H1 (cell line): ENCODE measurements at regions not wholly inside any gene's neighbourhood (a gene's known extent, or its start where the extent isn't known, plus 50 kb on each side); places are given as distances from the start of the nearest gene placed in this dataset.

ENCODE experiments used
- CTCF ChIA-PET: fragments of 300-600 bp; sonication (Branson Sonifier 250); formaldehyde crosslinking; loops from one replicate; lab custom pipeline; 2021; ENCODE audit not compliant: partially characterized antibody; lab: Charles Lee
- POLR2A ChIA-PET: fragments of 300-600 bp; sonication (Branson Sonifier 250); formaldehyde crosslinking; loops from one replicate; lab custom pipeline; 2021; ENCODE audit warnings: inconsistent platforms; ENCODE audit not compliant: partially characterized antibody; lab: Charles Lee
- DNase-seq, 2 experiments: peaks; one replicate each; pipeline versions ENCODE4 v3.0.0 to v3.0.0-alpha.2; 2010 to 2022; ENCODE audit warnings: low spot score in 2 of 2, low read depth in 1 of 2, mixed read lengths in 1 of 2
- FAIRE-seq: peaks from 2 replicates; lab custom pipeline; 2011; peaks lifted over from hg19 to GRCh38; lab: Jason Lieb, UNC
- H2AFZ ChIP-seq: 2 replicates; pipeline ENCODE4 v1.8.1; 2012; ENCODE audit warnings: low read length, inconsistent platforms
- H2AK5ac ChIP-seq: 2 replicates; pipeline ENCODE4 v1.6.1; 2013; ENCODE audit warnings: low read depth, low read length
- H2BK120ac ChIP-seq: replicated peaks from 2 replicates; pipeline ENCODE3; 2013; ENCODE audit warnings: low read depth, low read length, inconsistent platforms
- H2BK12ac ChIP-seq: 2 replicates; pipeline ENCODE4 v1.6.1; 2013; ENCODE audit warnings: low read depth, low read length
- H2BK15ac ChIP-seq: 2 replicates; pipeline ENCODE4 v1.6.1; 2013; ENCODE audit warnings: low read length
- H2BK20ac ChIP-seq: 2 replicates; pipeline ENCODE4 v1.6.1; 2013; ENCODE audit warnings: low read length
- H2BK5ac ChIP-seq: 2 replicates; pipeline ENCODE4 v1.6.1; 2013; ENCODE audit warnings: low read depth, low read length
- H3K14ac ChIP-seq: 2 replicates; pipeline ENCODE4 v1.6.1; 2013; ENCODE audit warnings: inconsistent platforms; ENCODE audit not compliant: insufficient read length
- H3K18ac ChIP-seq: 2 replicates; pipeline ENCODE4 v1.6.1; 2013; ENCODE audit warnings: low read length; ENCODE audit errors: extremely low read depth
- H3K23ac ChIP-seq: 2 replicates; pipeline ENCODE4 v1.6.1; 2013; ENCODE audit warnings: inconsistent platforms; ENCODE audit not compliant: insufficient read length
- H3K23me2 ChIP-seq: 2 replicates; pipeline ENCODE4 v1.6.1; 2013; ENCODE audit warnings: low read depth, low read length
- H3K27ac ChIP-seq: 2 replicates; pipeline ENCODE4 v1.6.1; 2011; ENCODE audit warnings: low read depth, low read length, inconsistent platforms
- H3K27me3 ChIP-seq, 4 experiments: replicated peaks in 1 of 4; 1 replicate in 1 of 4; 2 replicates in 3 of 4; pipeline versions ENCODE4 v1.6.1 to v1.8.1; 2011 to 2013; ENCODE audit warnings: low read length in 3 of 4, mild to moderate bottlenecking in 3 of 4, inconsistent platforms in 2 of 4, mixed read lengths in 2 of 4, moderate library complexity in 1 of 4; ENCODE audit not compliant: control insufficient read depth in 3 of 4, insufficient read depth in 3 of 4; ENCODE audit errors: extremely low read depth in 1 of 4
- H3K36me3 ChIP-seq, 4 experiments: 2 replicates each; pipeline versions ENCODE4 v1.6.1 to v1.8.1; 2011 to 2013; ENCODE audit warnings: mild to moderate bottlenecking in 4 of 4, low read length in 3 of 4, moderate library complexity in 2 of 4, control low read depth in 1 of 4, inconsistent platforms in 1 of 4; ENCODE audit not compliant: insufficient read depth in 4 of 4, control insufficient read depth in 2 of 4
- H3K4ac ChIP-seq: replicated peaks from 2 replicates; pipeline ENCODE3; 2013; ENCODE audit warnings: low read length, low read depth, mixed read lengths, inconsistent platforms; ENCODE audit not compliant: insufficient read length
- H3K4me1 ChIP-seq, 4 experiments: replicated peaks in 1 of 4; 1 replicate in 1 of 4; 2 replicates in 3 of 4; pipeline versions ENCODE4 v1.6.1 to v1.8.1; 2011 to 2013; ENCODE audit warnings: low read length in 3 of 4, inconsistent platforms in 2 of 4, mixed read lengths in 1 of 4; ENCODE audit not compliant: insufficient read depth in 4 of 4, control insufficient read depth in 3 of 4
- H3K4me2 ChIP-seq, 2 experiments: 2 replicates each; pipeline versions ENCODE4 v1.6.1 to v1.8.1; 2011 to 2013; ENCODE audit warnings: low read depth in 2 of 2, low read length in 2 of 2, control low read depth in 1 of 2, inconsistent platforms in 1 of 2, mild to moderate bottlenecking in 1 of 2; ENCODE audit not compliant: insufficient read depth in 1 of 2
- H3K4me3 ChIP-seq, 4 experiments: fragments of 200-600, 300-600 bp in 1 of 4; sonication (generic), shearing (Covaris generic), sonication (Bioruptor Twin) in 1 of 4; 2 replicates each; pipeline versions ENCODE4 v1.5.1 to v1.8.1; 2011 to 2016; ENCODE audit warnings: low read length in 4 of 4, low read depth in 3 of 4, control low read depth in 2 of 4, inconsistent platforms in 2 of 4, mild to moderate bottlenecking in 2 of 4, mixed read lengths in 1 of 4, moderate library complexity in 1 of 4; ENCODE audit not compliant: insufficient read depth in 2 of 4; ENCODE audit errors: extremely low read depth in 1 of 4
- H3K56ac ChIP-seq: replicated peaks from 2 replicates; pipeline ENCODE3; 2013; ENCODE audit warnings: low read depth, mild to moderate bottlenecking, mixed read lengths, low read length, inconsistent platforms; ENCODE audit not compliant: insufficient read length
- H3K79me1 ChIP-seq: 2 replicates; pipeline ENCODE4 v1.6.1; 2013; ENCODE audit warnings: low read depth, low read length, control low read depth
- H3K79me2 ChIP-seq, 2 experiments: 2 replicates each; pipeline versions ENCODE4 v1.6.1 to v1.8.1; 2012 to 2013; ENCODE audit warnings: low read length in 2 of 2, mild to moderate bottlenecking in 2 of 2, inconsistent platforms in 1 of 2; ENCODE audit not compliant: insufficient read depth in 2 of 2, control insufficient read depth in 1 of 2
- H3K9ac ChIP-seq, 4 experiments: replicated peaks in 1 of 4; 1 replicate in 1 of 4; 2 replicates in 3 of 4; pipeline versions ENCODE4 v1.6.1 to v1.8.1; 2011 to 2013; ENCODE audit warnings: low read depth in 3 of 4, low read length in 3 of 4, control low read depth in 2 of 4, mild to moderate bottlenecking in 2 of 4, moderate library complexity in 2 of 4, inconsistent platforms in 1 of 4; ENCODE audit errors: extremely low read depth in 1 of 4
- H3K9me3 ChIP-seq, 2 experiments: 2 replicates each; pipeline versions ENCODE4 v1.6.1 to v1.8.1; 2012 to 2013; ENCODE audit warnings: mild to moderate bottlenecking in 2 of 2, moderate library complexity in 2 of 2, control low read depth in 1 of 2, inconsistent platforms in 1 of 2, low read depth in 1 of 2, low read length in 1 of 2, mixed read lengths in 1 of 2; ENCODE audit not compliant: insufficient read depth in 2 of 2
- H4K20me1 ChIP-seq, 2 experiments: replicated peaks in 1 of 2; 2 replicates each; pipeline versions ENCODE3 to v1.8.1; 2011 to 2013; ENCODE audit warnings: inconsistent platforms in 2 of 2, low read length in 2 of 2, mild to moderate bottlenecking in 1 of 2; ENCODE audit not compliant: insufficient read depth in 2 of 2, control insufficient read depth in 1 of 2
- H4K5ac ChIP-seq: 2 replicates; pipeline ENCODE4 v1.6.1; 2013; ENCODE audit warnings: low read length, low read depth, mixed read lengths, inconsistent platforms; ENCODE audit not compliant: insufficient read length
- H4K8ac ChIP-seq: 2 replicates; pipeline ENCODE4 v1.8.0; 2013; ENCODE audit warnings: mild to moderate bottlenecking, moderate library complexity, low read length, inconsistent platforms; ENCODE audit not compliant: insufficient read depth; ENCODE audit errors: extremely low read depth
- H4K91ac ChIP-seq: replicated peaks from 2 replicates; pipeline ENCODE3; 2013; ENCODE audit warnings: low read length, mixed read lengths, inconsistent platforms; ENCODE audit not compliant: insufficient read length
- CBX5 ChIP-seq: fragments of 300-800, 300-1000 bp; sonication (generic); IDR thresholded peaks from 2 replicates; pipeline ENCODE4 v1.7.1; 2016; ENCODE audit warnings: antibody characterized with exemption, low read length, low read depth
- CTBP2 ChIP-seq: IDR thresholded peaks from 2 replicates; pipeline ENCODE4 v1.7.0; 2011; ENCODE audit warnings: borderline replicate concordance, mild to moderate bottlenecking, moderate library complexity, mixed read lengths, low read length; ENCODE audit not compliant: insufficient read depth, insufficient read length
- FOSL1 ChIP-seq: IDR thresholded peaks from 2 replicates; pipeline ENCODE4 v1.6.1; 2011; ENCODE audit warnings: mild to moderate bottlenecking, low read depth, low read length, moderate library complexity; ENCODE audit not compliant: insufficient read depth
- GABPA ChIP-seq: IDR thresholded peaks from 2 replicates; pipeline ENCODE4 v1.6.1; 2011; ENCODE audit warnings: mild to moderate bottlenecking, low read length, moderate library complexity, borderline replicate concordance; ENCODE audit not compliant: insufficient read depth
- GTF2F1 ChIP-seq: IDR thresholded peaks from 2 replicates; pipeline ENCODE4 v1.6.1; 2012; ENCODE audit warnings: low read depth, low read length, improper control_type of control experiment, borderline replicate concordance
- HDAC2 ChIP-seq, 2 experiments: fragments of 300-600 bp in 1 of 2; sonication (generic) in 1 of 2; IDR thresholded peaks; 2 replicates each; pipeline ENCODE4 v1.6.1; 2011 to 2012; ENCODE audit warnings: low read depth in 2 of 2, low read length in 2 of 2, mild to moderate bottlenecking in 2 of 2, moderate library complexity in 2 of 2, borderline replicate concordance in 1 of 2, inconsistent platforms in 1 of 2
- NRF1 ChIP-seq: IDR thresholded peaks from 2 replicates; pipeline ENCODE4 v1.6.1; 2011; ENCODE audit warnings: mild to moderate bottlenecking, low read depth, low read length, improper control_type of control experiment
- PHF8 ChIP-seq: fragments of 200-600 bp; sonication (generic); conservative IDR thresholded peaks from 2 replicates; pipeline ENCODE4 v1.7.1; 2012; ENCODE audit warnings: low read depth, mild to moderate bottlenecking, inconsistent platforms, low read length, moderate library complexity
- POU5F1 ChIP-seq: IDR thresholded peaks from 2 replicates; pipeline ENCODE4 v1.6.1; 2011; ENCODE audit warnings: low read depth, mild to moderate bottlenecking, low read length, moderate library complexity
- RXRA ChIP-seq: IDR thresholded peaks from 2 replicates; pipeline ENCODE4 v1.6.1; 2011; ENCODE audit warnings: low read depth, mild to moderate bottlenecking, low read length, moderate library complexity; ENCODE audit not compliant: insufficient read depth
- SP1 ChIP-seq: IDR thresholded peaks from 2 replicates; pipeline ENCODE4 v1.6.1; 2011; ENCODE audit warnings: low read depth, low read length
- SRF ChIP-seq: IDR thresholded peaks from 2 replicates; pipeline ENCODE4 v1.6.1; 2011; ENCODE audit warnings: mild to moderate bottlenecking, low read depth, low read length, moderate library complexity
- ZNF274 ChIP-seq: IDR thresholded peaks from 2 replicates; pipeline ENCODE4 v1.7.0; 2012; ENCODE audit warnings: low read length, borderline replicate concordance; ENCODE audit errors: extremely low read depth
- TF ChIP-seq, protein P1 (sequence below): IDR thresholded peaks from 2 replicates; pipeline ENCODE4 v1.6.1; 2012; ENCODE audit warnings: inconsistent platforms

DNA sequence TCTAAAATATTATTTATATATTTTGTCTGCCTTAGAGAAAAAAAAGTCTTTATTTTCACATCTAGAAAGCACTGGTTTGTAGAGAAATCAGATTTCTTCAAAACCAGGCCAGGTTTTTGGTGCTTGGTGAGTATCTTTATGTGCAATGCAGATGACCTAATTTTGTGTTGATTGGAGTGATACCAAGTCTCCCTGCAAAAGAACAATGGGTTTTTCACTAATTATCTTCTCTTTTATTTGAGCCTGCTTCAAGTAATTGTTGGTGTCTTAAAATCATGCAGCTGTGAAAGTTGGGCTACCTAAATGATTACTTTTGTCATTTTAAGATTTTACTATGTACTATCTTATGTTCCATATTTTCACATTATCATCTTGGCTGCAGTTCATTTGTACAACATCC is 874.7 kb downstream of the TFAP2A start:
- no peak overlapping the region for H4K8ac ChIP-seq
- H3K4me1 ChIP-seq = no peaks in the 10 kb centered on the region; a peak in 2 of 7 replicates
- H3K18ac ChIP-seq = no peak overlapping the region
- no peaks in the 10 kb centered on the region for H3K79me1 ChIP-seq
- no peak overlapping the region for H2BK20ac ChIP-seq
- H3K4me2 ChIP-seq = no peak overlapping the region
- no peak overlapping the region for H2BK5ac ChIP-seq
- H3K27ac ChIP-seq = no peak overlapping the region
- H3K9ac ChIP-seq = no peak overlapping the region
- H3K9me3 ChIP-seq = no peaks in the 10 kb centered on the region
- no peak overlapping the region for H3K4ac ChIP-seq
- no peaks in the 10 kb centered on the region for H3K36me3 ChIP-seq
- FAIRE-seq (no peak), DNase-seq (no peak)
- H4K20me1 ChIP-seq = no peaks in the 10 kb centered on the region
- no peak overlapping the region for H2BK15ac ChIP-seq
- no peak overlapping the region for H3K14ac ChIP-seq
- no peak overlapping the region for H3K4me3 ChIP-seq
- H2BK12ac ChIP-seq = no peak overlapping the region
- H2AK5ac ChIP-seq = no peak overlapping the region
- ChIA-PET POLR2A (no interaction called here), CTCF (interaction anchor here (0.6 to 1.2 kb wide), 6 partner anchors 9 to 889 kb away, joined by 3 to 4 read pairs (median 3); no protein-coding TSS in a partner anchor)
- H2BK120ac ChIP-seq = no peak overlapping the region
- no peak overlapping the region for H3K23ac ChIP-seq
- H3K79me2 ChIP-seq = no peaks in the 10 kb centered on the region
- no peak overlapping the region for H4K5ac ChIP-seq
- no peaks in the 10 kb centered on the region for H3K23me2 ChIP-seq
- no peak overlapping the region for H2AFZ ChIP-seq
- H4K91ac ChIP-seq = no peak overlapping the region
- H3K27me3 ChIP-seq = no peaks in the 10 kb centered on the region
- H3K56ac ChIP-seq = no peak overlapping the region
- TF ChIP-seq RXRA (no peak), HDAC2 (IDR thresholded peaks at IDR 0.05; ENCODE audit: borderline replicate concordance in 1 of 2, low read depth in 2 of 2, low read length in 2 of 2) (no peak), SRF (no peak), CTBP2 (no peak), GTF2F1 (no peak), NRF1 (no peak), GABPA (no peak), POU5F1 (no peak), SP1 (no peak), CBX5 (no peak), PHF8 (no peak), ZNF274 (no peak), FOSL1 (no peak)
- TF ChIP-seq, protein P1, sequence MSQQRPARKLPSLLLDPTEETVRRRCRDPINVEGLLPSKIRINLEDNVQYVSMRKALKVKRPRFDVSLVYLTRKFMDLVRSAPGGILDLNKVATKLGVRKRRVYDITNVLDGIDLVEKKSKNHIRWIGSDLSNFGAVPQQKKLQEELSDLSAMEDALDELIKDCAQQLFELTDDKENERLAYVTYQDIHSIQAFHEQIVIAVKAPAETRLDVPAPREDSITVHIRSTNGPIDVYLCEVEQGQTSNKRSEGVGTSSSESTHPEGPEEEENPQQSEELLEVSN = no peak
